HepG2 (cell line): ENCODE measurements at regions not wholly inside any gene's neighbourhood (a gene's known extent, or its start where the extent isn't known, plus 50 kb on each side); places are given as distances from the start of the nearest gene placed in this dataset.

Experiments
- ATAC-seq: fragments of 200-7000 bp; cut with Tn5 transposase; 3 replicates; pipeline ENCODE4 v1.9.1; 2020; ENCODE audit warnings: mild to moderate bottlenecking, moderate library complexity
- BruUV-seq: library from RNA; stranded (reverse); fragments of 400-500 nt; replicated peaks from 2 replicates; lab custom pipeline; 2021; lab: Mats Ljungman, UMichigan
- CTCF ChIA-PET: fragments of 300-600 bp; formaldehyde crosslinking; extraction: SDS; loops from one replicate; lab custom pipeline; 2021; ENCODE audit warnings: low total read pairs, inconsistent platforms, low intra/inter-chr PET ratio; lab: Yijun Ruan, JAX
- POLR2A ChIA-PET: fragments of 350-600 bp; sonication (Branson Sonifier 250); formaldehyde crosslinking; loops from one replicate; lab custom pipeline; 2020; ENCODE audit warnings: antibody characterized with exemption, inconsistent platforms; lab: Yijun Ruan, JAX
- DNase-seq: peaks from one replicate; pipeline ENCODE4 v3.0.0-alpha.2; 2015; ENCODE audit warnings: low spot score
- FAIRE-seq: peaks from 3 replicates; lab custom pipeline; 2011; peaks lifted over from hg19 to GRCh38; lab: Jason Lieb, UNC
- H2AFZ ChIP-seq: one replicate; pipeline ENCODE4 v1.6.1; 2011; ENCODE audit warnings: low read length, inconsistent platforms
- H3K27ac ChIP-seq: fragments of 300-600 bp; 3 replicates; pipeline ENCODE4 v1.8.0; 2011; ENCODE audit warnings: mixed run types, mild to moderate bottlenecking, mixed read lengths, low read length, inconsistent platforms; ENCODE audit not compliant: insufficient read depth; ENCODE audit errors: extremely low read length
- H3K27me3 ChIP-seq, 2 experiments: fragments of 200-600 bp in 1 of 2; 2 replicates in 1 of 2; 3 replicates in 1 of 2; pipeline versions ENCODE4 v1.6.0 to v1.8.0; 2011; ENCODE audit warnings: low read length in 2 of 2, mild to moderate bottlenecking in 2 of 2, moderate library complexity in 2 of 2, inconsistent platforms in 1 of 2; ENCODE audit not compliant: insufficient read depth in 2 of 2, control insufficient read depth in 1 of 2
- H3K36me3 ChIP-seq, 2 experiments: fragments of 200-600 bp in 1 of 2; replicated peaks in 1 of 2; 2 replicates in 1 of 2; 3 replicates in 1 of 2; pipeline versions ENCODE4 v1.5.1 to v1.8.0; 2011; ENCODE audit warnings: low read length in 2 of 2, inconsistent platforms in 1 of 2; ENCODE audit not compliant: insufficient read depth in 2 of 2, control insufficient read depth in 1 of 2
- H3K4me1 ChIP-seq: 2 replicates; pipeline ENCODE4 v1.5.1; 2012; ENCODE audit warnings: low read length, inconsistent platforms; ENCODE audit not compliant: insufficient read depth
- H3K4me2 ChIP-seq: 2 replicates; pipeline ENCODE4 v1.6.0; 2011; ENCODE audit warnings: low read depth, low read length, inconsistent platforms
- H3K4me3 ChIP-seq, 3 experiments: fragments of 200-600 bp in 1 of 3; sonication (generic), shearing (Covaris generic) in 1 of 3; replicated peaks in 1 of 3; 2 replicates each; pipeline ENCODE4 v1.5.1; 2011 to 2016; ENCODE audit warnings: low read length in 3 of 3, inconsistent platforms in 2 of 3, low read depth in 2 of 3, mild to moderate bottlenecking in 2 of 3, control low read depth in 1 of 3, mixed read lengths in 1 of 3; ENCODE audit not compliant: insufficient read depth in 1 of 3
- H3K79me2 ChIP-seq: one replicate; pipeline ENCODE4 v1.6.1; 2011; ENCODE audit warnings: low read length, inconsistent platforms; ENCODE audit not compliant: insufficient read depth
- H3K9ac ChIP-seq: 2 replicates; pipeline ENCODE4 v1.6.0; 2011; ENCODE audit warnings: mild to moderate bottlenecking, low read depth, low read length, inconsistent platforms; ENCODE audit not compliant: insufficient read depth
- H3K9me3 ChIP-seq: 2 replicates; pipeline ENCODE4 v1.5.1; 2012; ENCODE audit warnings: mild to moderate bottlenecking, low read length
- H4K20me1 ChIP-seq: 2 replicates; pipeline ENCODE4 v1.6.0; 2011; ENCODE audit warnings: inconsistent platforms, mild to moderate bottlenecking, low read length, moderate library complexity; ENCODE audit not compliant: insufficient read depth
- ESRRA ChIP-seq: sonication (generic); formaldehyde crosslinking; IDR thresholded peaks from 2 replicates; pipeline ENCODE4 v1.5.1; 2020; ENCODE audit warnings: mild to moderate bottlenecking, low read depth, missing genetic modification reagents
- GABPB1 ChIP-seq: IDR thresholded peaks from 2 replicates; pipeline ENCODE4 v1.6.1; 2016; ENCODE audit warnings: mild to moderate bottlenecking, missing genetic modification reagents, moderate library complexity, missing compliant biosample characterization
- MATR3 ChIP-seq: sonication (generic); formaldehyde crosslinking; IDR thresholded peaks from 2 replicates; pipeline ENCODE4 v1.4.0; 2020; ENCODE audit warnings: missing genetic modification reagents
- MYPOP ChIP-seq: sonication (generic); formaldehyde crosslinking; IDR thresholded peaks from 2 replicates; pipeline ENCODE4 v1.8.1; 2023; ENCODE audit warnings: mild to moderate bottlenecking, moderate library complexity, missing genetic modification reagents
- NFE2 ChIP-seq: sonication (generic); formaldehyde crosslinking; IDR thresholded peaks from 2 replicates; pipeline ENCODE4 v1.4.0; 2020; ENCODE audit warnings: missing genetic modification reagents
- RCOR2 ChIP-seq: IDR thresholded peaks from 2 replicates; pipeline ENCODE4 v1.6.1; 2016; ENCODE audit warnings: missing biosample characterization, missing genetic modification reagents
- SMAD3 ChIP-seq: sonication (generic); formaldehyde crosslinking; IDR thresholded peaks from 2 replicates; pipeline ENCODE4 v1.4.0; 2020; ENCODE audit warnings: missing genetic modification reagents
- SP5 ChIP-seq: IDR thresholded peaks from 2 replicates; pipeline ENCODE4 v1.6.1; 2016; ENCODE audit warnings: low read depth, borderline replicate concordance
- U2AF1 ChIP-seq: fragments of 200-400 bp; formaldehyde crosslinking; optimal IDR thresholded peaks from 2 replicates; pipeline ENCODE3; 2017; ENCODE audit warnings: mild to moderate bottlenecking, low read depth, low read length
- ZFP36L2 ChIP-seq: sonication (generic); formaldehyde crosslinking; IDR thresholded peaks from 2 replicates; pipeline ENCODE4 v1.4.0; 2020; ENCODE audit warnings: missing genetic modification reagents
- ZNF17 ChIP-seq: sonication (generic); formaldehyde crosslinking; IDR thresholded peaks from 2 replicates; pipeline ENCODE4 v1.5.0; 2020; ENCODE audit warnings: mild to moderate bottlenecking, missing genetic modification reagents
- ZNF547 ChIP-seq: sonication (generic); formaldehyde crosslinking; IDR thresholded peaks from 2 replicates; pipeline ENCODE4 v1.5.1; 2020; ENCODE audit warnings: mild to moderate bottlenecking, missing genetic modification reagents
- ZNF710 ChIP-seq: sonication (generic); formaldehyde crosslinking; IDR thresholded peaks from 2 replicates; pipeline ENCODE4 v1.5.0; 2020; ENCODE audit warnings: mild to moderate bottlenecking, missing genetic modification reagents, borderline replicate concordance
- ZNF788 ChIP-seq: sonication (generic); formaldehyde crosslinking; IDR thresholded peaks from 2 replicates; pipeline ENCODE4 v1.5.0; 2020; ENCODE audit warnings: mild to moderate bottlenecking, missing genetic modification reagents, borderline replicate concordance
- WGBS: methylation state at CpG from one replicate; pipeline ENCODE4 v1.1.6; 2017; ENCODE audit warnings: low lambda C conversion rate; 5-methylcytosine and 5-hydroxymethylcytosine counted together
- in situ Hi-C: cut with HindIII; loops from 2 replicates; pipeline ENCODE4 v1.10.0; 2017; ENCODE audit warnings: low pct_unique_long_range_greater_than_20kb; ENCODE audit not compliant: extremely low pct_ligation_motif_present
- intact Hi-C: fragments of 100-400 bp; cut with micrococcal nuclease; formaldehyde crosslinking; loops from one replicate; pipeline ENCODE4 v1.10.0; 2022; ENCODE audit not compliant: unreplicated experiment
- TF ChIP-seq, protein P1 (sequence below): sonication (generic); formaldehyde crosslinking; IDR thresholded peaks from 2 replicates; pipeline ENCODE4 v1.4.0; 2020; ENCODE audit warnings: missing genetic modification reagents, mild to moderate bottlenecking, borderline replicate concordance
- TF ChIP-seq, protein P2 (sequence below): sonication (generic); formaldehyde crosslinking; IDR thresholded peaks from 2 replicates; pipeline ENCODE4 v1.5.0; 2020; ENCODE audit warnings: mild to moderate bottlenecking, missing genetic modification reagents

DNA sequence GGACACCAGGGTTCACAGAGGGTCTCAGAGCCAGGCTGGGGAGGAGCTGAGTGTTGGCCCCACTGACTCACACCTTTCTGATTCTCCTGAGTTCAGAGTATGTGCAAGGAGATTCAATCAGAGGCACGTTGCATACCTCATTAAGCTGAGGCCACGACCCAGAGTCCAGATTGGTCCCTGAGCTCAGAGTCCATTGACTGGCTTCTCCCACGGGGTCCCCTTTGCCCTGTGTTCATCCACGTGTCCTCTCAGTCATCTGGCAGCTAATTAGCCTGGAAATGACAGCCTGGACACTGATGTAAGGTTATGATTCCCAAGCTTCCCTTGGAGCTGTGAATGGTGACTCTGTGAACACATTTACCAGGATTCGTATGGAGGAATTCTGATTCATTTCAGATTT lies 267.2 kb downstream of the SH3BP4 start:
- H3K4me3 ChIP-seq: no peak overlapping the region
- no peaks in the 10 kb centered on the region for H4K20me1 ChIP-seq
- no peaks in the 10 kb centered on the region for H3K4me1 ChIP-seq
- no peak overlapping the region for H3K27ac ChIP-seq
- in situ Hi-C loops (no loop called here), intact Hi-C loops (no loop called here)
- no peak for FAIRE-seq
- ATAC-seq: no peak
- ChIA-PET POLR2A (no interaction called here), CTCF (no interaction called here)
- DNase-seq: no peak
- H2AFZ ChIP-seq: no peak overlapping the region
- BruUV-seq: no TSS peak
- no peaks in the 10 kb centered on the region for H3K9me3 ChIP-seq
- no peak overlapping the region for H3K9ac ChIP-seq
- H3K79me2 ChIP-seq: no peaks in the 10 kb centered on the region
- WGBS: 18% methylated on average over 5 of the region's 5 CpGs
- peaks cover 0 to 20% of the 10 kb centered on the region in 2 experiments; a peak in 3 of 5 replicates for H3K27me3 ChIP-seq
- no peaks in the 10 kb centered on the region for H3K36me3 ChIP-seq
- no peak for TF ChIP-seq NFE2 (CRISPR knock-in tag)
- TF ChIP-seq ESRRA (CRISPR knock-in tag): no peak
- TF ChIP-seq RCOR2 (CRISPR knock-in tag): no peak
- TF ChIP-seq, protein P1, sequence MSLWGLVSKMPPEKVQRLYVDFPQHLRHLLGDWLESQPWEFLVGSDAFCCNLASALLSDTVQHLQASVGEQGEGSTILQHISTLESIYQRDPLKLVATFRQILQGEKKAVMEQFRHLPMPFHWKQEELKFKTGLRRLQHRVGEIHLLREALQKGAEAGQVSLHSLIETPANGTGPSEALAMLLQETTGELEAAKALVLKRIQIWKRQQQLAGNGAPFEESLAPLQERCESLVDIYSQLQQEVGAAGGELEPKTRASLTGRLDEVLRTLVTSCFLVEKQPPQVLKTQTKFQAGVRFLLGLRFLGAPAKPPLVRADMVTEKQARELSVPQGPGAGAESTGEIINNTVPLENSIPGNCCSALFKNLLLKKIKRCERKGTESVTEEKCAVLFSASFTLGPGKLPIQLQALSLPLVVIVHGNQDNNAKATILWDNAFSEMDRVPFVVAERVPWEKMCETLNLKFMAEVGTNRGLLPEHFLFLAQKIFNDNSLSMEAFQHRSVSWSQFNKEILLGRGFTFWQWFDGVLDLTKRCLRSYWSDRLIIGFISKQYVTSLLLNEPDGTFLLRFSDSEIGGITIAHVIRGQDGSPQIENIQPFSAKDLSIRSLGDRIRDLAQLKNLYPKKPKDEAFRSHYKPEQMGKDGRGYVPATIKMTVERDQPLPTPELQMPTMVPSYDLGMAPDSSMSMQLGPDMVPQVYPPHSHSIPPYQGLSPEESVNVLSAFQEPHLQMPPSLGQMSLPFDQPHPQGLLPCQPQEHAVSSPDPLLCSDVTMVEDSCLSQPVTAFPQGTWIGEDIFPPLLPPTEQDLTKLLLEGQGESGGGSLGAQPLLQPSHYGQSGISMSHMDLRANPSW (CRISPR knock-in tag): no peak
- no peak for TF ChIP-seq GABPB1 (CRISPR knock-in tag)
- TF ChIP-seq ZNF710 (CRISPR knock-in tag): no peak
- no peak for TF ChIP-seq SP5 (CRISPR knock-in tag)
- no peak for TF ChIP-seq ZFP36L2 (CRISPR knock-in tag)
- TF ChIP-seq ZNF788 (CRISPR knock-in tag): no peak
- TF ChIP-seq, protein P2, sequence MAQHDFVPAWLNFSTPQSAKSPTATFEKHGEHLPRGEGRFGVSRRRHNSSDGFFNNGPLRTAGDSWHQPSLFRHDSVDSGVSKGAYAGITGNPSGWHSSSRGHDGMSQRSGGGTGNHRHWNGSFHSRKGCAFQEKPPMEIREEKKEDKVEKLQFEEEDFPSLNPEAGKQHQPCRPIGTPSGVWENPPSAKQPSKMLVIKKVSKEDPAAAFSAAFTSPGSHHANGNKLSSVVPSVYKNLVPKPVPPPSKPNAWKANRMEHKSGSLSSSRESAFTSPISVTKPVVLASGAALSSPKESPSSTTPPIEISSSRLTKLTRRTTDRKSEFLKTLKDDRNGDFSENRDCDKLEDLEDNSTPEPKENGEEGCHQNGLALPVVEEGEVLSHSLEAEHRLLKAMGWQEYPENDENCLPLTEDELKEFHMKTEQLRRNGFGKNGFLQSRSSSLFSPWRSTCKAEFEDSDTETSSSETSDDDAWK: no peak
- TF ChIP-seq ZNF17 (CRISPR knock-in tag): no peak
- no peak for TF ChIP-seq MATR3 (CRISPR knock-in tag)
- TF ChIP-seq MYPOP (CRISPR knock-in tag): no peak
- TF ChIP-seq U2AF1: no peak
- TF ChIP-seq SMAD3 (CRISPR knock-in tag): no peak
- no peak for TF ChIP-seq ZNF547 (CRISPR knock-in tag)
- TF ChIP-seq, all 625 proteins: peak for 0
- H3K4me2 ChIP-seq: no peak overlapping the region
